Right lobe of liver (tissue), 4 donors: ENCODE measurements at regions not wholly inside any gene's neighbourhood (a gene's known extent, or its start where the extent isn't known, plus 50 kb on each side); places are given as distances from the start of the nearest gene placed in this dataset.

Source experiments
- POLR2A ChIP-seq: fragments of 450-650 bp; IDR thresholded peaks from one replicate; pipeline ENCODE4 v1.6.1; 2017; ENCODE audit warnings: antibody characterized with exemption, mild to moderate bottlenecking
- TF ChIP-seq, protein P1 (sequence below), 4 donors: fragments of 200-600 bp in 3 of 4; fragments of 450-650 bp in 1 of 4; IDR thresholded peaks; one replicate each; pipeline versions ENCODE4 v1.5.1 to v1.8.0; 2016 to 2022; ENCODE audit warnings: antibody characterized with exemption in 4 of 4, mild to moderate bottlenecking in 2 of 4
- donor health status: DM: no; HTN: no; CAD: no.
- donor health status: DM: no; HTN: no; CAD: no.
- donor health status: DM: no; HTN: yes; CAD: no.

DNA sequence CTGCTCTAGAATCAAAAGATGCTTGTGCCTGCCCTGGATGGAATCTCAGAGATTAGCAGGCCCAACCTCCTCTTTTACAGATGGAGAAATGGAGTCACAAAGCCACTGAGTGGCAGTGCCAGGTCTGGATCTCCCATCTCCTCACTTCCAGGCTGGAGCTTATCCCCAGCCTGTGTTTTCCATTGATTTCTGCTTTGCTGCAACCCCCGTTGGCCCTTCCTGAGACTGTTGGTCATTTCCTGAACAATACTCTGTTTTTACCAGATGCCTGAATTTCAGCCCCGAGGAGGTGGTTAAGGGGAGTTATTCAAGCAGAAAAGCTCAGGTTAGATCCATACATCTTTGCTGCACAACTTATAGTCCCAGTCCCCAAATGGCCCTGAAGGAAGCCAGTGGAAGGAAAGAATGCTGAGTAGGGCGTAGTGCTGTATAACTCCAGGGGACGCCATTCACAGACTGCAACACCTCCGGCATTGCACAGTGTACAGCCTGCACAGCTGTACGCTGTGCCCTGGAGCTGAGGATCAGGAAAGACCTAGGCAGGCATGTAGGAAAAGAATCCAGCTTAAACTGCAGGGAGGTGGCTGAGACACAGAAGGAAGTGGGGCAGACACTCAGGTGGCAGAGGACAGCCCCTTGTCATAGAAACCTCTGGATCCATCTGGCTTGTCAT, 77.5 kb downstream of the RPLP1 start:
- TF ChIP-seq, protein P1, sequence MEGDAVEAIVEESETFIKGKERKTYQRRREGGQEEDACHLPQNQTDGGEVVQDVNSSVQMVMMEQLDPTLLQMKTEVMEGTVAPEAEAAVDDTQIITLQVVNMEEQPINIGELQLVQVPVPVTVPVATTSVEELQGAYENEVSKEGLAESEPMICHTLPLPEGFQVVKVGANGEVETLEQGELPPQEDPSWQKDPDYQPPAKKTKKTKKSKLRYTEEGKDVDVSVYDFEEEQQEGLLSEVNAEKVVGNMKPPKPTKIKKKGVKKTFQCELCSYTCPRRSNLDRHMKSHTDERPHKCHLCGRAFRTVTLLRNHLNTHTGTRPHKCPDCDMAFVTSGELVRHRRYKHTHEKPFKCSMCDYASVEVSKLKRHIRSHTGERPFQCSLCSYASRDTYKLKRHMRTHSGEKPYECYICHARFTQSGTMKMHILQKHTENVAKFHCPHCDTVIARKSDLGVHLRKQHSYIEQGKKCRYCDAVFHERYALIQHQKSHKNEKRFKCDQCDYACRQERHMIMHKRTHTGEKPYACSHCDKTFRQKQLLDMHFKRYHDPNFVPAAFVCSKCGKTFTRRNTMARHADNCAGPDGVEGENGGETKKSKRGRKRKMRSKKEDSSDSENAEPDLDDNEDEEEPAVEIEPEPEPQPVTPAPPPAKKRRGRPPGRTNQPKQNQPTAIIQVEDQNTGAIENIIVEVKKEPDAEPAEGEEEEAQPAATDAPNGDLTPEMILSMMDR (IDR thresholded peaks at IDR 0.05): no peak
- no peak for TF ChIP-seq POLR2A
